Rectal smooth muscle tissue (tissue), 1 donor: ENCODE measurements at regions not wholly inside any gene's neighbourhood (a gene's known extent, or its start where the extent isn't known, plus 50 kb on each side); places are given as distances from the start of the nearest gene placed in this dataset.
"Not testable (repeated sequence)": the region's sequence is repeated elsewhere in the genome, so short reads cannot be mapped to it uniquely, and the experiment has no call there.

Source experiments
- H3K27ac ChIP-seq: one replicate; pipeline ENCODE4 v1.7.0; 2013; ENCODE audit warnings: low read depth, low read length, inconsistent platforms
- H3K27me3 ChIP-seq: one replicate; pipeline ENCODE4 v1.7.0; 2013; ENCODE audit warnings: low read length; ENCODE audit not compliant: control insufficient read depth, insufficient read depth
- H3K36me3 ChIP-seq: one replicate; pipeline ENCODE4 v1.7.0; 2013; ENCODE audit warnings: low read length; ENCODE audit not compliant: control insufficient read depth, insufficient read depth
- H3K4me1 ChIP-seq: one replicate; pipeline ENCODE4 v1.7.0; 2013; ENCODE audit warnings: low read length; ENCODE audit not compliant: control insufficient read depth, insufficient read depth
- H3K4me3 ChIP-seq: one replicate; pipeline ENCODE4 v1.7.0; 2013; ENCODE audit warnings: low read length
- H3K9ac ChIP-seq: one replicate; pipeline ENCODE4 v1.7.0; 2013; ENCODE audit warnings: low read length

DNA sequence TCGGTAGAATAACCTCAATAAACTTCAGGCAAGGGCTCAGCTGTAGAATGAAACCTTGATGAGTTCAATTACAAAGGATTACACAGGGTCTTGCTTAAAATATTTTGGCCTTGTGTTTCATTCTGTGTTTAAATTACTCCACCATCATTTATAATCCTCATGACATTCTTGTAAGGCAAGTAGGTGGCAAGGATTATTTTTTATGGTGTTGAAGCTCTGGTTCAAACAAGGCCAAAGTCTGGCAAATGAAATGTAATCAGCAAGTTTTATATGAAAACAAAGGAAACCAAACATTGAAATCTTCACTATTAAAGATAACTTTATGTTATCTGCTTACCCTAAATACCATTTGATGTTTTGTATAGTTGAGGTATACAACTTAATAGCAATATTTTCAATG, 221.3 kb upstream of the HES1 start:
- Histone ChIP-seq H3K4me1 (no peaks in the 10 kb centered on the region), H3K27ac (no peak overlapping the region), H3K27me3 (no peaks in the 10 kb centered on the region), H3K36me3 (no peaks in the 10 kb centered on the region), H3K9ac (no peak overlapping the region), H3K4me3 (no peak overlapping the region)

DNA sequence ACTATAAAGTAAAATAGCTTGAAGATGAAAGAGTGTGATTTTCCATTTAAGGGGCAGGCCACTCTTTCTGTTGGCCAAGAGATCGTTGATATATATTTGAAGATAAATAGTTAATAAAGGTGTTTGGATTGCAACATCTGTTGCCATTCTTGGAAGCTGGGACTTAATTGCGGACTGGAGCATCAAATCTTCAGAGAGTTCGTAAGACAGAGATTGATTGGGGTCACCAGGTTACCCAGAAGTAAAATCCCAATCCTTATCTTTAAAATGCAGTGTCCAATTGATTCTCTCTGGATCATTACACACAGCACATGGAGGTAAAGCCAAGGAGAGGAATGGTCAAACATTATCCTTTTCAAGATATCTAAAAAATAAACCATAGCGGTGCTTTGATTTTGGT, 220.8 kb upstream of the HES1 start:
- Histone ChIP-seq H3K27me3 (no peaks in the 10 kb centered on the region), H3K4me3 (no peak overlapping the region), H3K9ac (no peak overlapping the region), H3K27ac (no peak overlapping the region), H3K36me3 (no peaks in the 10 kb centered on the region), H3K4me1 (no peaks in the 10 kb centered on the region)

GRCh38 chr3:193915613-193916012, 220.3 kb upstream of the HES1 start:
- H3K27me3 ChIP-seq: no peaks in the 10 kb centered on the region
- no peaks in the 10 kb centered on the region for H3K36me3 ChIP-seq
- H3K9ac ChIP-seq: no peak overlapping the region
- H3K4me3 ChIP-seq: no peak overlapping the region
- H3K4me1 ChIP-seq: no peaks in the 10 kb centered on the region
- no peak overlapping the region for H3K27ac ChIP-seq

DNA sequence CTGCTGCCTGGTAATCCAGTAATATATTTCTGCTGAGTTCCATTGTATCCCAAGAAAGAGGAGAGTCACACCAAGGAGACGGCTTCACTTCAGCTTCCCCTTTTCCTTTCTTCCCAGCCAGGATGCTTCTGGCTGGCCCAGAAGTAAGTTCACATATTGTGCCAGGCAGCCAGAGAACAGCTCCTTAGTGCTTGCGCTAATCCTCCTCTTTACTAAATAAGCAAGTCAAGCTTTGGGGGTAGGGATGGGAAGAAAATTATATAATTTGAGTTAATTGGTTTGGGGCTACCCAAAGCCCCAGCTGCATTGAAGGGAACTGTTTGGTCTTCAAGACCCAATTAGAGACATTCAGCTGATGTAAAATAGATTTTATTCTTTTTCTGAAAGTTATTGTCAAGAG, 218.8 kb upstream of the HES1 start:
- H3K36me3 ChIP-seq: no peaks in the 10 kb centered on the region
- H3K9ac ChIP-seq: no peak overlapping the region
- no peaks in the 10 kb centered on the region for H3K4me1 ChIP-seq
- H3K27me3 ChIP-seq: no peaks in the 10 kb centered on the region
- H3K4me3 ChIP-seq: no peak overlapping the region
- no peak overlapping the region for H3K27ac ChIP-seq

DNA sequence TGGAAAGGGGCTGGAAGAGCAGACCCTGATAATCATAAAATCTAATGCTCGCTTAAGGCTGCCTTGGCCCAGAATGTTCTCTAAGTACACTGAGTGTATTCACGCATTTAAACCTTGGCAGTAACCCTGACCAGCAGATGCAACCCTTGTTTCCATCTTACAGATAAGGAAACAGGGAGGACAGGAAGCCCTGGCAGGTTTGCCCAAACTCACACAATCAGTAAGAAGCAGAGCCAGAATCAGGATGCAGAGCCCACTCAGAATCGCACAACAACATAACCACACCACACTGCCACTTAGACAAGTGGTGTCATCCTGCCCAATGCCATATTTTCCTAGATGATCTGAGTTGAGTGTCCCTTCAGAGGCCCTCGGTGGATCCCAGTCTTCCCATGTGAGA, 214.5 kb upstream of the HES1 start:
- Histone ChIP-seq H3K9ac (no peak overlapping the region), H3K27ac (no peak overlapping the region), H3K4me1 (no peaks in the 10 kb centered on the region), H3K36me3 (no peaks in the 10 kb centered on the region), H3K27me3 (no peaks in the 10 kb centered on the region), H3K4me3 (no peak overlapping the region)

DNA sequence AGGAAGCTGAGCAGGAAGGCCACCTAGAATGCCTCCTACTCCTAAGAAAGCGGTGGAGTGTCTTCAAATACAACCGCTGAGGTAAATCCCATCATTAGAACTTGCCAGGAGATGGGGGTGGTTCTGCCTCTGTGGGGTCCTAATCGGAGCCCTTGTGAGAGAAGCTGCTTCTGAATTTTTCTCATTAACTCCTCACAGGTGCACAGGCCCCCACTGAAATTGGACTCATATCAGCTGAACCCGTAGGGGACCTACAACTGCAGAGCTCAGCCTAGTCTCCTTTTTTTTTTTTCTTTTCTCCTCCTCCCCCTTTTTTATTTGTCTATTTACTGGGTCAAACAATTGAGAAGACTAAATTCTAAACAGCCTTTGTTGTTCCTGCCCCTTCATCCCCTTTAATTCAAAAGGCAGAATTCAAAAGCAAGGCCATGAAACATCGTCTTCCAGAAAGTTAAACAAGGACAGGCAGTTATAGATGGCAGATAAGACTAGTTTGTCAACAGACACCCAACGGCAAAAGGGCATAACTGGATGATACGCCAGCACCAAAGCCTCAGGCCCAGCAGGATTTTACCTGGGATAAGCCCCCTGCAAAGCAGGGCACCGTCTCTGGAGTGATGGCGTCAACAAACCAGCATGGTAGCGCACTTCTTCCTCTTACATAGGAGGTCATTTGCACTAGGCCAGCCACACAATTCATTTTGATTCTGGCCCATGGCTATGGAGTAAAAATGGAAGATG, 213.7 kb upstream of the HES1 start:
- H3K36me3 ChIP-seq: no peaks in the 10 kb centered on the region
- no peak overlapping the region for H3K27ac ChIP-seq
- no peak overlapping the region for H3K4me3 ChIP-seq
- no peaks in the 10 kb centered on the region for H3K4me1 ChIP-seq
- no peak overlapping the region for H3K9ac ChIP-seq
- H3K27me3 ChIP-seq: no peaks in the 10 kb centered on the region

DNA sequence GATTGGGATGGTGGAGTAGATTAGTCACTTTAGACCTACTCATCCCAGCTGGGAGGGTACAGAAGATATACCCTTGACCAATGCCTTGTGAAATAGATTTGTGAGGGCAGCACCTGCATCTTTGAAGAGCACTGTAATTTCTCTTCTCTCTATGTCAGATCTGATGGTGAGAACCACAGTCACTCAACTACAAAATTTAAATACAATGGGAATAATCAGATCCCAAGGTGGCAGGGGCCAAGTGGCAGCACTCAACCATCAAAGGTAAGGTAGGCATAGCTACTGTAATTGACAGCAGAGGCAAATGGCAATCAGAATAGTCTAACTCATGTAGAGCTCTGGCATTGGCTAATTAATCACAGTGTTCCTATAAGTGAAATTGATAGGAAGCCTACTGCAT, 212.0 kb upstream of the HES1 start:
- not testable (repeated sequence) for H3K9ac ChIP-seq, H3K27me3 ChIP-seq, H3K4me1 ChIP-seq, H3K36me3 ChIP-seq, H3K4me3 ChIP-seq, H3K27ac ChIP-seq

DNA sequence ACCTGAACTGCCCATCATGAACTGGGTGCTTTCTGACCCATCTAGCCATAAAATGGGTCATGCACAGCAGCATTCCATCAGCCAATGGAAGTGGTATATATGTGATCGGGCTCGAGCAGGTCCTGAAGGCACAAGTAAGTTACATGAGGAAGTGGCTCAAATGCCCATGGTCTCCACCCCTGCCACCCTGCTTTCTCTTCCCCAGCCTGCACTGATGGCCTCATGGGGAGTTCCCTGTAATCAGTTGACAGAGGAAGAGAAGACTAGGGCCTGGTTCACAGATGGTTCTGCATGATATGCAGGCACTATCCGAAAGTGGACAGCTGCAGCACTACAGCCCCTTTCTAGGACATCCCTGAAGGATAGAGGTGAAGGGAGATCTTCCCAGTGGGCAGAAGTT, 209.9 kb upstream of the HES1 start:
- not testable (repeated sequence) for H3K4me1 ChIP-seq

GRCh38 chr3:193927413-193928206, 208.3 kb upstream of the HES1 start:
- not testable (repeated sequence) for H3K27ac ChIP-seq, H3K36me3 ChIP-seq, H3K4me3 ChIP-seq, H3K4me1 ChIP-seq, H3K9ac ChIP-seq, H3K27me3 ChIP-seq

More for the DNA sequence above, 209.9 kb upstream of the HES1 start:
- H3K27me3 ChIP-seq, H3K27ac ChIP-seq, H3K9ac ChIP-seq, H3K4me3 ChIP-seq, H3K36me3 ChIP-seq: not testable (repeated sequence)

- no peaks in the 10 kb centered on the region for H3K27me3 ChIP-seq
- H3K9ac ChIP-seq: no peak overlapping the region
- no peak overlapping the region for H3K27ac ChIP-seq
- no peak overlapping the region for H3K4me3 ChIP-seq
- no peaks in the 10 kb centered on the region for H3K36me3 ChIP-seq
- H3K4me1 ChIP-seq: no peaks in the 10 kb centered on the region
These were observed 207.4 kb upstream of the HES1 start for GRCh38 chr3:193928354-193929209.

- H3K4me1 ChIP-seq: no peaks in the 10 kb centered on the region
- no peak overlapping the region for H3K9ac ChIP-seq
- H3K27ac ChIP-seq: no peak overlapping the region
- H3K27me3 ChIP-seq: no peaks in the 10 kb centered on the region
- H3K36me3 ChIP-seq: no peaks in the 10 kb centered on the region
- H3K4me3 ChIP-seq: no peak overlapping the region
These were observed 206.6 kb upstream of the HES1 start for GRCh38 chr3:193929373-193929772.

- H3K4me1 ChIP-seq: no peaks in the 10 kb centered on the region
- H3K36me3 ChIP-seq: no peaks in the 10 kb centered on the region
- H3K4me3 ChIP-seq: no peak overlapping the region
- H3K27ac ChIP-seq: no peak overlapping the region
- H3K27me3 ChIP-seq: no peaks in the 10 kb centered on the region
- no peak overlapping the region for H3K9ac ChIP-seq
These were observed 205.9 kb upstream of the HES1 start for GRCh38 chr3:193929921-193930646.
